OCI-LY3 (cell line): ENCODE measurements at regions not wholly inside any gene's neighbourhood (a gene's known extent, or its start where the extent isn't known, plus 50 kb on each side); places are given as distances from the start of the nearest gene placed in this dataset.

Experiments
- H2AFZ ChIP-seq: fragments of 200-600, 300-600 bp; shearing (Covaris generic); 2 replicates; pipeline ENCODE4 v1.6.0; 2014; ENCODE audit warnings: antibody characterized with exemption, low read depth, low read length
- H3K27ac ChIP-seq: fragments of 200-600, 300-600 bp; sonication (generic); 2 replicates; pipeline ENCODE4 v1.5.1; 2014; ENCODE audit warnings: mild to moderate bottlenecking, low read length, moderate library complexity, mixed read lengths
- H3K27me3 ChIP-seq: fragments of 200-600, 300-600 bp; sonication (generic); 2 replicates; pipeline ENCODE4 v1.6.1; 2014; ENCODE audit warnings: low read depth, low read length, mixed read lengths
- H3K36me3 ChIP-seq: fragments of 200-600, 300-600 bp; sonication (generic); replicated peaks from 2 replicates; pipeline ENCODE3; 2014; ENCODE audit warnings: low read depth, low read length, mixed read lengths
- H3K4me1 ChIP-seq: fragments of 300-600, 200-600 bp; sonication (generic); 2 replicates; pipeline ENCODE4 v1.6.1; 2014; ENCODE audit warnings: low read length, mixed read lengths
- H3K4me2 ChIP-seq: fragments of 200-600, 300-600 bp; sonication (generic); 2 replicates; pipeline ENCODE4 v1.6.1; 2014; ENCODE audit warnings: low read length, mixed read lengths
- H3K4me3 ChIP-seq: fragments of 300-600, 200-600 bp; sonication (generic); 2 replicates; pipeline ENCODE4 v1.5.1; 2014; ENCODE audit warnings: antibody characterized with exemption, mild to moderate bottlenecking, low read length, moderate library complexity
- H3K79me2 ChIP-seq: fragments of 300-600, 200-600 bp; shearing (Covaris generic); 2 replicates; pipeline ENCODE4 v1.6.1; 2014; ENCODE audit warnings: mild to moderate bottlenecking, low read length, mixed read lengths
- H3K9ac ChIP-seq: fragments of 300-600, 200-600 bp; shearing (Covaris generic); 2 replicates; pipeline ENCODE4 v1.6.0; 2014; ENCODE audit warnings: mild to moderate bottlenecking, low read length, moderate library complexity
- H3K9me3 ChIP-seq: fragments of 200-600, 300-600 bp; shearing (Covaris generic); 2 replicates; pipeline ENCODE4 v1.6.1; 2014; ENCODE audit warnings: low read length, mixed read lengths; ENCODE audit not compliant: insufficient read depth
- H4K20me1 ChIP-seq: fragments of 200-600, 300-600 bp; sonication (generic); 2 replicates; pipeline ENCODE4 v1.6.1; 2016; ENCODE audit warnings: low read length, mixed read lengths; ENCODE audit not compliant: insufficient read depth
- EZH2phosphoT487 ChIP-seq: fragments of 200-600 bp; shearing (Covaris generic); IDR thresholded peaks from 2 replicates; pipeline ENCODE4 v1.6.1; 2018; ENCODE audit warnings: antibody characterized with exemption, mixed run types, low read depth
- TF ChIP-seq, protein P1 (sequence below): fragments of 200-600, 300-600 bp; sonication (generic); IDR thresholded peaks from 2 replicates; pipeline ENCODE4 v1.5.1; 2014; ENCODE audit warnings: antibody characterized with exemption, low read length, low read depth

GRCh38 chr4:14008494-14008893 lies 381.0 kb upstream of the BOD1L1 start:
- peak overlapping the region; percentile 42 for H3K4me2 ChIP-seq

DNA sequence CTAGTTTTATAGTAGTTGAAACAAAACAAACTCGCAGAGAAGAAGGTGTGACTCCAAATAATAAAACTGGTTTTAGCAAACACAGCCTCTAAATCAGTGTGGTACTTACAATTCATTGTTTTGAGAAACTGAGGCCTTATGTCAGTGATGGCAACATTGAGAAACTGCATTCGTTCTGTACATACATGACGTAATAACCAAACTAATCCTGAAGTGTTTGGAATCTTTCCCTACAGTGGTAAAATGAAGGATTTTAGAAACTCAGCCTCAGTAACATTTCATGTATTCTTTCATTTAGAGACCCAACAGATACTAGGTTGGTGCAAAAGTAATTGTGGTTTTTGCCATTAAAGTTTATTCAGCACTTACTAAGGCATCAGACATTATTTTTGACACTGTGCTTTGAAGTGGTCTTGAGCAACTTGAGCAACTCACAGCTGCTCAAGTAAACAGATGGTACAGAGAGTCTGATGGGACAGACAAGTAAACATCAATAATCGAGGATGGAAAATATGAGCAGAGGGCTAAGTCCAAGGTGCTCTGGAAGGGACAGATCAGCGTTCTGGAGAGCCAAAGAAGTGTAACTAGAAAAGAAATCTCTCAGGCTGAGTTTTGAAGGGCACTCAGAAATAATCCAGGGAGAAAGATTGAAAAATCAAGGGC lies 390.8 kb upstream of the BOD1L1 start:
- no peak overlapping the region for H3K4me3 ChIP-seq
- H4K20me1 ChIP-seq, result no peaks in the 10 kb centered on the region
- no peaks in the 10 kb centered on the region for H3K79me2 ChIP-seq
- H3K27me3 ChIP-seq, result no peaks in the 10 kb centered on the region
- peaks cover 9% of the 10 kb centered on the region for H3K9me3 ChIP-seq
- H3K9ac ChIP-seq, result no peak overlapping the region
- no peak overlapping the region for H2AFZ ChIP-seq
- no peak overlapping the region for H3K27ac ChIP-seq
- no peaks in the 10 kb centered on the region for H3K36me3 ChIP-seq
- TF ChIP-seq, protein P1, sequence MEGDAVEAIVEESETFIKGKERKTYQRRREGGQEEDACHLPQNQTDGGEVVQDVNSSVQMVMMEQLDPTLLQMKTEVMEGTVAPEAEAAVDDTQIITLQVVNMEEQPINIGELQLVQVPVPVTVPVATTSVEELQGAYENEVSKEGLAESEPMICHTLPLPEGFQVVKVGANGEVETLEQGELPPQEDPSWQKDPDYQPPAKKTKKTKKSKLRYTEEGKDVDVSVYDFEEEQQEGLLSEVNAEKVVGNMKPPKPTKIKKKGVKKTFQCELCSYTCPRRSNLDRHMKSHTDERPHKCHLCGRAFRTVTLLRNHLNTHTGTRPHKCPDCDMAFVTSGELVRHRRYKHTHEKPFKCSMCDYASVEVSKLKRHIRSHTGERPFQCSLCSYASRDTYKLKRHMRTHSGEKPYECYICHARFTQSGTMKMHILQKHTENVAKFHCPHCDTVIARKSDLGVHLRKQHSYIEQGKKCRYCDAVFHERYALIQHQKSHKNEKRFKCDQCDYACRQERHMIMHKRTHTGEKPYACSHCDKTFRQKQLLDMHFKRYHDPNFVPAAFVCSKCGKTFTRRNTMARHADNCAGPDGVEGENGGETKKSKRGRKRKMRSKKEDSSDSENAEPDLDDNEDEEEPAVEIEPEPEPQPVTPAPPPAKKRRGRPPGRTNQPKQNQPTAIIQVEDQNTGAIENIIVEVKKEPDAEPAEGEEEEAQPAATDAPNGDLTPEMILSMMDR, result no peak
- TF ChIP-seq EZH2phosphoT487, result no peak
- H3K4me2 ChIP-seq, result no peak overlapping the region
- no peaks in the 10 kb centered on the region for H3K4me1 ChIP-seq

More at GRCh38 chr4:14008494-14008893, 381.0 kb upstream of the BOD1L1 start:
- Histone ChIP-seq H3K4me3 (no peak overlapping the region), H3K36me3 (no peaks in the 10 kb centered on the region), H3K9ac (no peak overlapping the region), H2AFZ (no peak overlapping the region), H3K79me2 (no peaks in the 10 kb centered on the region), H3K27ac (no peak overlapping the region), H3K27me3 (no peaks in the 10 kb centered on the region), H3K4me1 (peaks cover 15% of the 10 kb centered on the region), H4K20me1 (no peaks in the 10 kb centered on the region), H3K9me3 (no peaks in the 10 kb centered on the region)
- no peak for TF ChIP-seq EZH2phosphoT487
- TF ChIP-seq, protein P1, result no peak

- TF ChIP-seq EZH2phosphoT487, result no peak
- TF ChIP-seq, protein P1, result no peak
- Histone ChIP-seq H3K36me3 (no peaks in the 10 kb centered on the region), H3K9ac (no peak overlapping the region), H3K27me3 (no peaks in the 10 kb centered on the region), H2AFZ (no peak overlapping the region), H3K27ac (no peak overlapping the region), H3K4me1 (no peaks in the 10 kb centered on the region), H3K4me2 (no peak overlapping the region), H3K79me2 (no peaks in the 10 kb centered on the region), H3K4me3 (no peak overlapping the region), H3K9me3 (no peaks in the 10 kb centered on the region), H4K20me1 (no peaks in the 10 kb centered on the region)
Measured at GRCh38 chr4:14022456-14022855, 394.9 kb upstream of the BOD1L1 start.

- no peak overlapping the region for H3K4me3 ChIP-seq
- no peak overlapping the region for H3K9ac ChIP-seq
- no peaks in the 10 kb centered on the region for H3K79me2 ChIP-seq
- no peak for TF ChIP-seq EZH2phosphoT487
- TF ChIP-seq, protein P1, result no peak
- H3K27ac ChIP-seq, result no peak overlapping the region
- H2AFZ ChIP-seq, result no peak overlapping the region
- no peaks in the 10 kb centered on the region for H3K36me3 ChIP-seq
- no peaks in the 10 kb centered on the region for H3K4me1 ChIP-seq
- no peak overlapping the region for H3K4me2 ChIP-seq
- no peaks in the 10 kb centered on the region for H4K20me1 ChIP-seq
- no peaks in the 10 kb centered on the region for H3K9me3 ChIP-seq
- H3K27me3 ChIP-seq, result no peaks in the 10 kb centered on the region
Measured at GRCh38 chr4:14023036-14023435, 395.5 kb upstream of the BOD1L1 start.
